Small intestine (tissue), 7 donors: ENCODE measurements at regions not wholly inside any gene's neighbourhood (a gene's known extent, or its start where the extent isn't known, plus 50 kb on each side); places are given as distances from the start of the nearest gene placed in this dataset.
"Not testable (repeated sequence)": the region's sequence is repeated elsewhere in the genome, so short reads cannot be mapped to it uniquely, and the experiment has no call there.

ENCODE experiments used
- DNase-seq, 2 donors: peaks; one replicate each; pipeline versions ENCODE4 v3.0.0 to v3.0.0-alpha.2; 2013
- FAIRE-seq: peaks from 2 replicates; lab custom pipeline; 2012; peaks lifted over from hg19 to GRCh38; lab: Jason Lieb, UNC
- H3K27ac ChIP-seq, 3 donors: one replicate each; pipeline ENCODE4 v1.5.1; 2013; ENCODE audit warnings: low read length in 2 of 3, mild to moderate bottlenecking in 2 of 3, control low read depth in 1 of 3, inconsistent platforms in 1 of 3, low read depth in 1 of 3, moderate library complexity in 1 of 3
- H3K27me3 ChIP-seq, 3 donors: one replicate each; pipeline ENCODE4 v1.6.1; 2013; ENCODE audit warnings: low read length in 3 of 3, inconsistent platforms in 1 of 3; ENCODE audit not compliant: control insufficient read depth in 3 of 3, insufficient read depth in 3 of 3
- H3K36me3 ChIP-seq, 3 donors: one replicate each; pipeline ENCODE4 v1.6.1; 2013; ENCODE audit warnings: low read length in 3 of 3, inconsistent platforms in 1 of 3, low read depth in 1 of 3, mild to moderate bottlenecking in 1 of 3, moderate library complexity in 1 of 3; ENCODE audit not compliant: control insufficient read depth in 3 of 3, insufficient read depth in 2 of 3
- H3K4me1 ChIP-seq, 3 donors: one replicate each; pipeline ENCODE4 v1.6.1; 2013; ENCODE audit warnings: low read length in 2 of 3, inconsistent platforms in 1 of 3, low read depth in 1 of 3, mild to moderate bottlenecking in 1 of 3, moderate library complexity in 1 of 3; ENCODE audit not compliant: control insufficient read depth in 3 of 3, insufficient read depth in 2 of 3
- H3K4me3 ChIP-seq, 3 donors: one replicate each; pipeline ENCODE4 v1.5.1; 2013; ENCODE audit warnings: low read length in 3 of 3, control low read depth in 1 of 3, inconsistent platforms in 1 of 3, low read depth in 1 of 3, mild to moderate bottlenecking in 1 of 3, moderate library complexity in 1 of 3
- H3K9me3 ChIP-seq, 2 donors: one replicate each; pipeline ENCODE4 v1.6.1; 2013; ENCODE audit warnings: low read depth in 1 of 2, low read length in 1 of 2; ENCODE audit not compliant: control insufficient read depth in 2 of 2, insufficient read depth in 1 of 2
- WGBS, 3 donors: extraction: QIAGEN DNeasy Blood & Tissue Kit; methylation state at CpG; one replicate each; pipeline ENCODE4 v1.1.7; 2013; 5-methylcytosine and 5-hydroxymethylcytosine counted together
- donor health status: healthy with polysubstance abuse.
- donor health status: control.
- donor health status: control.
- donor health status: Bipolar disorder and iron deficiency.
- donor health status: healthy.

GRCh38 chr5:92216852-92217251 is 833.7 kb upstream of the ARRDC3 start:
- not testable (repeated sequence) for H3K27ac ChIP-seq, H3K4me3 ChIP-seq, DNase-seq, H3K4me1 ChIP-seq, H3K27me3 ChIP-seq, FAIRE-seq, H3K36me3 ChIP-seq
- 59 to 79% (median 79%) methylated on average over 2 of the region's 2 CpGs for WGBS, 3 donors
- peaks cover 0 to 22% of the 10 kb centered on the region in 2 donors for H3K9me3 ChIP-seq

GRCh38 chr5:92215116-92215515 is 832.0 kb upstream of the ARRDC3 start:
- 81 to 100% (median 92%) methylated on average over 1 of the region's 1 CpG for WGBS, 3 donors
- no peaks in the 10 kb centered on the region for H3K4me1 ChIP-seq
- no peak overlapping the region for H3K27ac ChIP-seq
- FAIRE-seq: no peak
- peaks cover 0 to 23% of the 10 kb centered on the region in 2 donors for H3K9me3 ChIP-seq
- no peak overlapping the region for H3K4me3 ChIP-seq
- no peaks in the 10 kb centered on the region for H3K36me3 ChIP-seq
- DNase-seq: no peak
- H3K27me3 ChIP-seq: no peaks in the 10 kb centered on the region

- Histone ChIP-seq H3K27me3 (no peaks in the 10 kb centered on the region), H3K36me3 (no peaks in the 10 kb centered on the region), H3K9me3 (peaks cover 0 to 10% of the 10 kb centered on the region in 2 donors), H3K4me1 (no peaks in the 10 kb centered on the region), H3K27ac (no peak overlapping the region), H3K4me3 (no peak overlapping the region)
- no peak for DNase-seq
- 79 to 87% (median 82%) methylated on average over 3 of the region's 3 CpGs for WGBS, 3 donors
- FAIRE-seq: no peak
Measured at GRCh38 chr5:92208265-92208664, 825.1 kb upstream of the ARRDC3 start.

DNA sequence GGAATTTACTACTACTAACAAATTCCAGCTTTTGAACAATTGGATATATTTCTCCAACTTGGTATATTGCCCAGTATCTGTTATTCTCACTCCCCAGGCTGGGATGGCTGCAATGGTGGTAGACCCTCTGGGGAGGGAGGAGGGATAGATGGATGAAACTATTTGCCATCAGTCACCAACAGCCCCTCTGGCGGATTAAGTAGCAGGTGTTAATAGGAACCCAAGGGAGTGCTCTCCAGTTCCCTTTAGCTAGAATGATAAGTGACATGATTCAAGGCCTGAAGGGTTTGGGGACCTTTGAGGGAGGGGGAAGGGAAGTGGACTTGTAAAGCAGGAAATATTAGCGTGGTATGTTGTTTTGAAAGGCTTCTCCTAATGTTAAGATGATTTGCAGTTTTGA is 824.0 kb upstream of the ARRDC3 start:
- Histone ChIP-seq H3K27me3 (no peaks in the 10 kb centered on the region), H3K36me3 (no peaks in the 10 kb centered on the region), H3K4me1 (no peaks in the 10 kb centered on the region), H3K9me3 (peaks cover 0 to 7% of the 10 kb centered on the region in 2 donors), H3K27ac (no peak overlapping the region), H3K4me3 (no peak overlapping the region)
- 20 to 30% (median 27%) methylated on average over 2 of the region's 2 CpGs for WGBS, 3 donors
- DNase-seq (no peak), FAIRE-seq (no peak)

GRCh38 chr5:92206681-92207080 is 823.6 kb upstream of the ARRDC3 start:
- H3K4me3 ChIP-seq: no peak overlapping the region
- WGBS, 3 donors: 67 to 83% (median 76%) methylated on average over 5 of the region's 5 CpGs
- H3K27ac ChIP-seq: no peak overlapping the region
- H3K36me3 ChIP-seq: no peaks in the 10 kb centered on the region
- H3K4me1 ChIP-seq: no peaks in the 10 kb centered on the region
- peaks cover 0 to 7% of the 10 kb centered on the region in 2 donors for H3K9me3 ChIP-seq
- FAIRE-seq (no peak), DNase-seq (no peak)
- H3K27me3 ChIP-seq: no peaks in the 10 kb centered on the region

DNA sequence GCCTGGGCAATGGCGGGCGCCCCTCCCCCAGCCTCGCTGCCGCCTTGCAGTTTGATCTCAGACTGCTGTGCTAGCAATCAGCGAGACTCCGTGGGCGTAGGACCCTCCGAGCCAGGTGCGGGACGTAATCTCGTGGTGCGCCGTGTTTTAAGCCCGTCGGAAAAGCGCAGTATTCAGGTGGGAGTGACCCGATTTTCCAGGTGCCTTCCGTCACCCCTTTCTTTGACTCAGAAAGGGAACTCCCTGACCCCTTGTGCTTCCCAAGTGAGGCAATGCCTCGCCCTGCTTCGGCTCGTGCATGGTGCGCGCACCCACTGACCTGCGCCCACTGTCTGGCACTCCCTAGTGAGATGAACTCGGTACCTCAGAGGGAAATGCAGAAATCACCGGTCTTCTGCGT is 815.9 kb upstream of the ARRDC3 start:
- FAIRE-seq, H3K4me1 ChIP-seq, H3K27ac ChIP-seq, H3K27me3 ChIP-seq, H3K36me3 ChIP-seq, H3K4me3 ChIP-seq, H3K9me3 ChIP-seq, DNase-seq: not testable (repeated sequence)
- 92 to 93% (median 92%) methylated on average over 17 to 26 of the region's 27 CpGs for WGBS, 3 donors

DNA sequence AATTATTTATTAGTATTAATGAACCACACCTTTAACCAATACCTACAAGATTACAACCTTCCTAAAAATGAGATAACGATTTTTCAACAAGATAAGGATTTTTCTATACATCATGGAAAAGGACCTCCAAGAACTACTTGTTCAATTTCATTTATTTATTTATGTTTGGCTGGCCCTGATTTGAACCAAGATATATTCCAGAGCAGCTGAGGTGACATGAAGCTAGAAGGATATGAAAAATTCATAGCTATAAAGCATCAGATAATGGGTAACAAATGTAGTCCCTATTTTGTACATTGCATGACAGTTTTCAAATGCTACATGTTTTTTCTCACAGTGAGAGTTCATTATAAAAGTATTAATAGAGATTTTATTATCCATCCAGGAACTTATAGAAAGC is 798.5 kb upstream of the ARRDC3 start:
- Histone ChIP-seq H3K4me1 (no peaks in the 10 kb centered on the region), H3K27me3 (no peaks in the 10 kb centered on the region), H3K4me3 (no peak overlapping the region), H3K9me3 (no peaks in the 10 kb centered on the region), H3K36me3 (no peaks in the 10 kb centered on the region), H3K27ac (no peak overlapping the region)
- 69 to 81% (median 79%) methylated on average over 1 of the region's 1 CpG for WGBS, 3 donors
- DNase-seq (no peak), FAIRE-seq (no peak)

GRCh38 chr5:92180391-92180790 is 797.3 kb upstream of the ARRDC3 start:
- no peak for FAIRE-seq
- H3K4me1 ChIP-seq: no peaks in the 10 kb centered on the region

DNA sequence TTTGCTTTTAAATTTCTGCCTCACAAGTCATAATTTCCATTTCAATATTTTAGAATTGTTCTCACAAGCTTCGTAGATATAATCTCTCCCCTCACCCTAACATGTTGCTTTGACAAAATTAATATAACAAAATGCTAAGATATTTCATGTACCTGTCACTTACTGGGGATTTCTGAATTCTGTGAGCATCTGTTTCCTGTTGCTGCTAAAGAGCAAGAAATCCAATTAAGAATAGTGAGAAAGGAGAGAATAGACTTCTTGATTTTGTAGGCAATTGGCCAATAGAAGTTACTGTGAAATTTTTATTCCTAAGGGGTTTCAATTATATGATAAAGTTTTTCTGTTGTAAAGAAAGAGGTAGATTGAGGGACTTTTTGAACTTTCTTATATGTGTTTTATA is 796.5 kb upstream of the ARRDC3 start:
- 53 to 64% (median 63%) methylated on average over 1 of the region's 1 CpG for WGBS, 3 donors
- Histone ChIP-seq H3K27me3 (no peaks in the 10 kb centered on the region), H3K4me1 (no peaks in the 10 kb centered on the region), H3K4me3 (no peak overlapping the region), H3K36me3 (no peaks in the 10 kb centered on the region), H3K27ac (no peak overlapping the region), H3K9me3 (no peaks in the 10 kb centered on the region)
- FAIRE-seq: no peak
- DNase-seq: no peak

More at GRCh38 chr5:92180391-92180790, 797.3 kb upstream of the ARRDC3 start:
- Histone ChIP-seq H3K9me3 (no peaks in the 10 kb centered on the region), H3K27me3 (no peaks in the 10 kb centered on the region), H3K36me3 (no peaks in the 10 kb centered on the region), H3K4me3 (no peak overlapping the region), H3K27ac (no peak overlapping the region)
- no peak for DNase-seq
